ENCODE measurements at regions not wholly inside any gene's neighbourhood (a gene's known extent, or its start where the extent isn't known, plus 50 kb on each side); places are given as distances from the start of the nearest gene placed in this dataset.

DNA sequence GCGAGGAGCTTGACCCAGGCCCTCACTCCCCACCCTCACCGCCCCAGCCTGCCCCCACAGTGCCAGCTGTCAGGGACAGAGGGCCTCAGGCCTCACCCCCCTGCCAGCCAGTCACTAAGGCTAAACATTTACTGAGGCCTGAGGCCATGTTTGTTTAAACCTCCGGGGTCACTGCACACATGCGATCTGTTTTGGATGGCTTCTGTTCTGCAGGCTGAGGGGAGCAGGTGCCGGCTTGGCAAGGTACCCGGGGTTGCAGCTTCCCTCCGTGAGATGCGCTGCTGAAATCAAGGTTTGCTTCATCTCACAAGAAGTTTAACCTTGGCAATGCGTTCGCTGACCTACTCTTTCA, 103.3 kb upstream of the BOD1 start (continued):
- TF ChIP-seq, protein P1, sequence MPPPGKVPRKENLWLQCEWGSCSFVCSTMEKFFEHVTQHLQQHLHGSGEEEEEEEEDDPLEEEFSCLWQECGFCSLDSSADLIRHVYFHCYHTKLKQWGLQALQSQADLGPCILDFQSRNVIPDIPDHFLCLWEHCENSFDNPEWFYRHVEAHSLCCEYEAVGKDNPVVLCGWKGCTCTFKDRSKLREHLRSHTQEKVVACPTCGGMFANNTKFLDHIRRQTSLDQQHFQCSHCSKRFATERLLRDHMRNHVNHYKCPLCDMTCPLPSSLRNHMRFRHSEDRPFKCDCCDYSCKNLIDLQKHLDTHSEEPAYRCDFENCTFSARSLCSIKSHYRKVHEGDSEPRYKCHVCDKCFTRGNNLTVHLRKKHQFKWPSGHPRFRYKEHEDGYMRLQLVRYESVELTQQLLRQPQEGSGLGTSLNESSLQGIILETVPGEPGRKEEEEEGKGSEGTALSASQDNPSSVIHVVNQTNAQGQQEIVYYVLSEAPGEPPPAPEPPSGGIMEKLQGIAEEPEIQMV (CRISPR knock-in tag; IDR thresholded peaks at IDR 0.05; ENCODE audit: low read depth), result 0 out of 2 replicates have a peak, but pooled peaks have one; percentile 19
- TF ChIP-seq, protein P2, sequence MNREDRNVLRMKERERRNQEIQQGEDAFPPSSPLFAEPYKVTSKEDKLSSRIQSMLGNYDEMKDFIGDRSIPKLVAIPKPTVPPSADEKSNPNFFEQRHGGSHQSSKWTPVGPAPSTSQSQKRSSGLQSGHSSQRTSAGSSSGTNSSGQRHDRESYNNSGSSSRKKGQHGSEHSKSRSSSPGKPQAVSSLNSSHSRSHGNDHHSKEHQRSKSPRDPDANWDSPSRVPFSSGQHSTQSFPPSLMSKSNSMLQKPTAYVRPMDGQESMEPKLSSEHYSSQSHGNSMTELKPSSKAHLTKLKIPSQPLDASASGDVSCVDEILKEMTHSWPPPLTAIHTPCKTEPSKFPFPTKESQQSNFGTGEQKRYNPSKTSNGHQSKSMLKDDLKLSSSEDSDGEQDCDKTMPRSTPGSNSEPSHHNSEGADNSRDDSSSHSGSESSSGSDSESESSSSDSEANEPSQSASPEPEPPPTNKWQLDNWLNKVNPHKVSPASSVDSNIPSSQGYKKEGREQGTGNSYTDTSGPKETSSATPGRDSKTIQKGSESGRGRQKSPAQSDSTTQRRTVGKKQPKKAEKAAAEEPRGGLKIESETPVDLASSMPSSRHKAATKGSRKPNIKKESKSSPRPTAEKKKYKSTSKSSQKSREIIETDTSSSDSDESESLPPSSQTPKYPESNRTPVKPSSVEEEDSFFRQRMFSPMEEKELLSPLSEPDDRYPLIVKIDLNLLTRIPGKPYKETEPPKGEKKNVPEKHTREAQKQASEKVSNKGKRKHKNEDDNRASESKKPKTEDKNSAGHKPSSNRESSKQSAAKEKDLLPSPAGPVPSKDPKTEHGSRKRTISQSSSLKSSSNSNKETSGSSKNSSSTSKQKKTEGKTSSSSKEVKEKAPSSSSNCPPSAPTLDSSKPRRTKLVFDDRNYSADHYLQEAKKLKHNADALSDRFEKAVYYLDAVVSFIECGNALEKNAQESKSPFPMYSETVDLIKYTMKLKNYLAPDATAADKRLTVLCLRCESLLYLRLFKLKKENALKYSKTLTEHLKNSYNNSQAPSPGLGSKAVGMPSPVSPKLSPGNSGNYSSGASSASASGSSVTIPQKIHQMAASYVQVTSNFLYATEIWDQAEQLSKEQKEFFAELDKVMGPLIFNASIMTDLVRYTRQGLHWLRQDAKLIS (CRISPR knock-in tag; IDR thresholded peaks at IDR 0.05), result no peak
- TF ChIP-seq, protein P3, sequence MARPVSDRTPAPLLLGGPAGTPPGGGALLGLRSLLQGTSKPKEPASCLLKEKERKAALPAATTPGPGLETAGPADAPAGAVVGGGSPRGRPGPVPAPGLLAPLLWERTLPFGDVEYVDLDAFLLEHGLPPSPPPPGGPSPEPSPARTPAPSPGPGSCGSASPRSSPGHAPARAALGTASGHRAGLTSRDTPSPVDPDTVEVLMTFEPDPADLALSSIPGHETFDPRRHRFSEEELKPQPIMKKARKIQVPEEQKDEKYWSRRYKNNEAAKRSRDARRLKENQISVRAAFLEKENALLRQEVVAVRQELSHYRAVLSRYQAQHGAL (CRISPR knock-in tag; IDR thresholded peaks at IDR 0.05; ENCODE audit: not compliant biosample characterization), result no peak
- no peak for TF ChIP-seq JUN (CRISPR knock-in tag; IDR thresholded peaks at IDR 0.05)
- peak; percentile 66; the same call in 1 of the 2 replicates for TF ChIP-seq FOXJ3 (CRISPR knock-in tag; IDR thresholded peaks at IDR 0.05; ENCODE audit: borderline replicate concordance)
- TF ChIP-seq SP4 (CRISPR knock-in tag; IDR thresholded peaks at IDR 0.05), result no peak
- peak; percentile 81 for TF ChIP-seq ZNF350 (CRISPR knock-in tag; IDR thresholded peaks at IDR 0.05; ENCODE audit: borderline replicate concordance, low read depth)
- TF ChIP-seq, protein P4, sequence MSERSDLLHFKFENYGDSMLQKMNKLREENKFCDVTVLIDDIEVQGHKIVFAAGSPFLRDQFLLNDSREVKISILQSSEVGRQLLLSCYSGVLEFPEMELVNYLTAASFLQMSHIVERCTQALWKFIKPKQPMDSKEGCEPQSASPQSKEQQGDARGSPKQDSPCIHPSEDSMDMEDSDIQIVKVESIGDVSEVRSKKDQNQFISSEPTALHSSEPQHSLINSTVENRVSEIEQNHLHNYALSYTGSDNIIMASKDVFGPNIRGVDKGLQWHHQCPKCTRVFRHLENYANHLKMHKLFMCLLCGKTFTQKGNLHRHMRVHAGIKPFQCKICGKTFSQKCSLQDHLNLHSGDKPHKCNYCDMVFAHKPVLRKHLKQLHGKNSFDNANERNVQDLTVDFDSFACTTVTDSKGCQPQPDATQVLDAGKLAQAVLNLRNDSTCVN (CRISPR knock-in tag; IDR thresholded peaks at IDR 0.05; ENCODE audit: borderline replicate concordance), result 0 out of 2 replicates have a peak, but pooled peaks have one; percentile 43
- peak; percentile 20; the same call in 1 of the 2 replicates for TF ChIP-seq KDM2A (CRISPR knock-in tag; IDR thresholded peaks at IDR 0.05; ENCODE audit: borderline replicate concordance, low read depth)
- TF ChIP-seq ZNF746 (CRISPR knock-in tag; IDR thresholded peaks at IDR 0.05), result no peak
- no peak for TF ChIP-seq STAT5B (CRISPR knock-in tag; IDR thresholded peaks at IDR 0.05)
- TF ChIP-seq, protein P5, sequence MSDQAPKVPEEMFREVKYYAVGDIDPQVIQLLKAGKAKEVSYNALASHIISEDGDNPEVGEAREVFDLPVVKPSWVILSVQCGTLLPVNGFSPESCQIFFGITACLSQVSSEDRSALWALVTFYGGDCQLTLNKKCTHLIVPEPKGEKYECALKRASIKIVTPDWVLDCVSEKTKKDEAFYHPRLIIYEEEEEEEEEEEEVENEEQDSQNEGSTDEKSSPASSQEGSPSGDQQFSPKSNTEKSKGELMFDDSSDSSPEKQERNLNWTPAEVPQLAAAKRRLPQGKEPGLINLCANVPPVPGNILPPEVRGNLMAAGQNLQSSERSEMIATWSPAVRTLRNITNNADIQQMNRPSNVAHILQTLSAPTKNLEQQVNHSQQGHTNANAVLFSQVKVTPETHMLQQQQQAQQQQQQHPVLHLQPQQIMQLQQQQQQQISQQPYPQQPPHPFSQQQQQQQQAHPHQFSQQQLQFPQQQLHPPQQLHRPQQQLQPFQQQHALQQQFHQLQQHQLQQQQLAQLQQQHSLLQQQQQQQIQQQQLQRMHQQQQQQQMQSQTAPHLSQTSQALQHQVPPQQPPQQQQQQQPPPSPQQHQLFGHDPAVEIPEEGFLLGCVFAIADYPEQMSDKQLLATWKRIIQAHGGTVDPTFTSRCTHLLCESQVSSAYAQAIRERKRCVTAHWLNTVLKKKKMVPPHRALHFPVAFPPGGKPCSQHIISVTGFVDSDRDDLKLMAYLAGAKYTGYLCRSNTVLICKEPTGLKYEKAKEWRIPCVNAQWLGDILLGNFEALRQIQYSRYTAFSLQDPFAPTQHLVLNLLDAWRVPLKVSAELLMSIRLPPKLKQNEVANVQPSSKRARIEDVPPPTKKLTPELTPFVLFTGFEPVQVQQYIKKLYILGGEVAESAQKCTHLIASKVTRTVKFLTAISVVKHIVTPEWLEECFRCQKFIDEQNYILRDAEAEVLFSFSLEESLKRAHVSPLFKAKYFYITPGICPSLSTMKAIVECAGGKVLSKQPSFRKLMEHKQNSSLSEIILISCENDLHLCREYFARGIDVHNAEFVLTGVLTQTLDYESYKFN (CRISPR knock-in tag; conservative IDR thresholded peaks at IDR 0.05), result peak; percentile 92
- TF ChIP-seq NFE2L1 (CRISPR knock-in tag; IDR thresholded peaks at IDR 0.05; ENCODE audit: borderline replicate concordance), result no peak
- TF ChIP-seq ZNF766 (CRISPR knock-in tag; IDR thresholded peaks at IDR 0.05; ENCODE audit: borderline replicate concordance), result no peak
- TF ChIP-seq ARNT (IDR thresholded peaks at IDR 0.05), result no peak
- no peak for TF ChIP-seq ARID2 (CRISPR knock-in tag; IDR thresholded peaks at IDR 0.05; ENCODE audit: borderline replicate concordance)
- TF ChIP-seq ONECUT2 (CRISPR knock-in tag; IDR thresholded peaks at IDR 0.05), result 0 out of 2 replicates have a peak, but pooled peaks have one; percentile 20
- TF ChIP-seq NRL (CRISPR knock-in tag; IDR thresholded peaks at IDR 0.05; ENCODE audit: borderline replicate concordance), result no peak

All from HepG2 (cell line).